K562 (cell line): ENCODE measurements at regions not wholly inside any gene's neighbourhood (a gene's known extent, or its start where the extent isn't known, plus 50 kb on each side); places are given as distances from the start of the nearest gene placed in this dataset.

ENCODE experiments used
- ATAC-seq: fragments of 200-7000 bp; cut with Tn5 transposase; 3 replicates; pipeline ENCODE4 v1.9.1; 2020; ENCODE audit warnings: moderate library complexity
- BruUV-seq: library from RNA; stranded (reverse); fragments of 400-500 nt; replicated peaks from 2 replicates; lab custom pipeline; 2021; lab: Mats Ljungman, UMichigan
- CTCF ChIA-PET: fragments of 300-600 bp; formaldehyde crosslinking; extraction: SDS; loops from one replicate; lab custom pipeline; 2021; ENCODE audit warnings: low intra/inter-chr PET ratio; lab: Yijun Ruan, JAX
- POLR2A ChIA-PET: fragments of 300-600, 350-650 bp; sonication (Branson Sonifier 250); formaldehyde crosslinking; extraction: SDS; loops from one replicate; lab custom pipeline; 2021; ENCODE audit warnings: antibody characterized with exemption, inconsistent platforms; lab: Yijun Ruan, JAX
- DNase-seq, 4 experiments: peaks; one replicate each; pipeline versions ENCODE4 v3.0.0 to v3.0.0-alpha.2; 2011 to 2018; ENCODE audit warnings: low spot score in 3 of 4, mixed read lengths in 3 of 4; ENCODE audit errors: extremely low read depth in 1 of 4
- FAIRE-seq: peaks from 2 replicates; lab custom pipeline; 2011; peaks lifted over from hg19 to GRCh38; lab: Jason Lieb, UNC
- H2AFZ ChIP-seq: 2 replicates; pipeline ENCODE4 v1.6.0; 2011; ENCODE audit warnings: low read depth, low read length, control low read depth, inconsistent platforms
- H3K27ac ChIP-seq: fragments of 200-600 bp; 3 replicates; pipeline ENCODE4 v1.8.0; 2011; ENCODE audit warnings: low read depth, mild to moderate bottlenecking, control low read depth, inconsistent platforms, low read length, moderate library complexity, mixed read lengths; ENCODE audit errors: extremely low read depth
- H3K27me3 ChIP-seq, 2 experiments: fragments of 300-600 bp in 1 of 2; 2 replicates in 1 of 2; 3 replicates in 1 of 2; pipeline versions ENCODE4 v1.6.0 to v1.8.0; 2011; ENCODE audit warnings: inconsistent platforms in 2 of 2, low read length in 2 of 2, mild to moderate bottlenecking in 1 of 2, mixed read lengths in 1 of 2, moderate library complexity in 1 of 2; ENCODE audit not compliant: control insufficient read depth in 2 of 2, insufficient read depth in 2 of 2
- H3K36me3 ChIP-seq: fragments of 300-600 bp; 3 replicates; pipeline ENCODE4 v1.8.0; 2011; ENCODE audit warnings: mild to moderate bottlenecking, low read length, inconsistent platforms; ENCODE audit not compliant: control insufficient read depth, insufficient read depth
- H3K4me1 ChIP-seq, 2 experiments: fragments of 200-600 bp in 1 of 2; replicated peaks in 1 of 2; 2 replicates in 1 of 2; 3 replicates in 1 of 2; pipeline versions ENCODE4 v1.5.1 to v1.8.0; 2011; ENCODE audit warnings: inconsistent platforms in 2 of 2, low read length in 2 of 2, mild to moderate bottlenecking in 1 of 2, mixed read lengths in 1 of 2, moderate library complexity in 1 of 2; ENCODE audit not compliant: control insufficient read depth in 2 of 2, insufficient read depth in 2 of 2
- H3K4me2 ChIP-seq: 2 replicates; pipeline ENCODE4 v1.6.1; 2011; ENCODE audit warnings: low read length, control low read depth, inconsistent platforms, mixed read lengths; ENCODE audit not compliant: insufficient read depth
- H3K4me3 ChIP-seq: fragments of 200-600 bp; sonication (generic), shearing (Covaris generic); 2 replicates; pipeline ENCODE4 v1.5.1; 2016; ENCODE audit warnings: control low read depth, inconsistent platforms
- H3K79me2 ChIP-seq: fragments of 200-600 bp; 3 replicates; pipeline ENCODE4 v1.8.0; 2011; ENCODE audit warnings: low read length, inconsistent platforms; ENCODE audit not compliant: control insufficient read depth, insufficient read depth
- H3K9ac ChIP-seq, 2 experiments: 2 replicates each; pipeline versions ENCODE4 v1.6.0 to v1.6.1; 2011; ENCODE audit warnings: low read depth in 2 of 2, low read length in 2 of 2, control low read depth in 1 of 2, inconsistent platforms in 1 of 2, mild to moderate bottlenecking in 1 of 2, mixed read lengths in 1 of 2; ENCODE audit not compliant: insufficient read depth in 1 of 2
- H3K9me1 ChIP-seq: one replicate; pipeline ENCODE4 v1.6.0; 2011; ENCODE audit warnings: inconsistent platforms, mild to moderate bottlenecking, low read length, moderate library complexity; ENCODE audit not compliant: control insufficient read depth, insufficient read depth
- H3K9me3 ChIP-seq: replicated peaks from 2 replicates; pipeline ENCODE4 v1.5.1; 2011; ENCODE audit warnings: low read depth, low read length, inconsistent platforms; ENCODE audit not compliant: control insufficient read depth, insufficient read depth
- H4K20me1 ChIP-seq: replicated peaks from 2 replicates; pipeline ENCODE4 v1.6.1; 2011; ENCODE audit warnings: low read length, inconsistent platforms, mixed read lengths; ENCODE audit not compliant: control insufficient read depth, insufficient read depth
- CREBBP ChIP-seq: IDR thresholded peaks from one replicate; pipeline ENCODE4 v1.6.1; 2012; ENCODE audit warnings: low read depth, mild to moderate bottlenecking, control low read depth, inconsistent platforms, low read length
- ILF3 ChIP-seq: fragments of 450-650 bp; IDR thresholded peaks from 2 replicates; pipeline ENCODE4 v1.6.1; 2018; ENCODE audit warnings: antibody characterized with exemption, mild to moderate bottlenecking, moderate library complexity, borderline replicate concordance
- JUN ChIP-seq, 2 experiments: sonication (generic) in 1 of 2; formaldehyde crosslinking in 1 of 2; IDR thresholded peaks; 2 replicates each; pipeline versions ENCODE4 v1.6.1 to v1.8.0; 2012 to 2022; ENCODE audit warnings: borderline replicate concordance in 2 of 2, mild to moderate bottlenecking in 2 of 2, improper control_type of control experiment in 1 of 2, low read depth in 1 of 2, low read length in 1 of 2, missing genetic modification reagents in 1 of 2
- NR0B1 ChIP-seq: fragments of 450-650 bp; IDR thresholded peaks from one replicate; pipeline ENCODE4 v1.6.1; 2018; ENCODE audit warnings: mild to moderate bottlenecking, moderate library complexity; ENCODE audit not compliant: partially characterized antibody
- PHB2 ChIP-seq: fragments of 450-650 bp; IDR thresholded peaks from 2 replicates; pipeline ENCODE4 v1.6.1; 2017; ENCODE audit warnings: low read depth
- SAP30 ChIP-seq: fragments of 200-600 bp; sonication (generic); IDR thresholded peaks from 2 replicates; pipeline ENCODE4 v1.6.1; 2012; ENCODE audit warnings: borderline replicate concordance, low read depth, mild to moderate bottlenecking, moderate library complexity, low read length, control low read depth, inconsistent platforms; ENCODE audit not compliant: insufficient read depth, poor library complexity, severe bottlenecking
- TAL1 ChIP-seq: fragments of 450-650 bp; IDR thresholded peaks from 2 replicates; pipeline ENCODE4 v1.6.1; 2016; ENCODE audit warnings: mild to moderate bottlenecking
- TCFL5 ChIP-seq: fragments of 250-450 bp; sonication (Bioruptor Pico); conservative IDR thresholded peaks from 2 replicates; pipeline ENCODE4 v1.6.1; 2021; ENCODE audit warnings: mild to moderate bottlenecking, moderate library complexity, matching md5 sums
- THAP12 ChIP-seq: fragments of 250-450 bp; sonication (Bioruptor Pico); IDR thresholded peaks from 2 replicates; pipeline ENCODE4 v1.9.0; 2021; ENCODE audit warnings: mild to moderate bottlenecking, inconsistent platforms
- ZMIZ1 ChIP-seq, 2 experiments: fragments of 150-350 bp in 1 of 2; IDR thresholded peaks; 2 replicates each; pipeline ENCODE4 v1.6.1; 2012 to 2016; ENCODE audit warnings: low read depth in 2 of 2, low read length in 2 of 2, mild to moderate bottlenecking in 1 of 2, moderate library complexity in 1 of 2
- ZNF668 ChIP-seq: fragments of 250-450 bp; sonication (Bioruptor Pico); IDR thresholded peaks from 2 replicates; pipeline ENCODE4 v1.8.0; 2022; ENCODE audit warnings: mild to moderate bottlenecking, inconsistent platforms
- WGBS: fragments of 100-300 bp; shearing (Covaris generic); methylation state at CpG from one replicate; pipeline ENCODE4 v1.1.6; 2016; ENCODE audit warnings: low coverage, mixed read lengths; ENCODE audit not compliant: insufficient coverage; ENCODE audit errors: missing lambda C conversion rate; 5-methylcytosine and 5-hydroxymethylcytosine counted together
- in situ Hi-C: fragments of 300-500 bp; cut with MboI; formaldehyde crosslinking; loops from 4 replicates; pipeline ENCODE4 v1.15.0; 2018; ENCODE audit warnings: inconsistent platforms, mixed read lengths
- intact Hi-C: fragments of 100-400 bp; cut with micrococcal nuclease; formaldehyde crosslinking; loops from 2 replicates; pipeline ENCODE4 v1.14.2; 2022

- 0 out of 2 replicates have a peak, but pooled peaks cover 8% of the 10 kb centered on the region for H4K20me1 ChIP-seq
- DNase-seq, result no peak
- no peaks in the 10 kb centered on the region for H3K9me1 ChIP-seq
- BruUV-seq, result no TSS peak
- H3K4me2 ChIP-seq, result no peak overlapping the region
- no peak overlapping the region for H3K27ac ChIP-seq
- ChIA-PET CTCF (interaction anchor here (0.6 kb wide), 1 partner anchor 1339 kb away, joined by 7 read pairs; no protein-coding TSS in a partner anchor), POLR2A (no interaction called here)
- intact Hi-C loops (no loop called here), in situ Hi-C loops (no loop called here)
- no peak overlapping the region for H3K4me3 ChIP-seq
- H3K9me3 ChIP-seq, result no peaks in the 10 kb centered on the region
- peaks cover 0 to 8% of the 10 kb centered on the region in 2 experiments; a peak in 1 of 5 replicates for H3K27me3 ChIP-seq
- WGBS, result 6% methylated on average over 6 of the region's 9 CpGs
- H3K9ac ChIP-seq, result no peak overlapping the region
- H3K79me2 ChIP-seq, result no peaks in the 10 kb centered on the region
- no peaks in the 10 kb centered on the region for H3K36me3 ChIP-seq
- TF ChIP-seq NR0B1 (no peak), ZMIZ1 (IDR thresholded peaks at IDR 0.05; ENCODE audit: low read depth in 2 of 2, low read length in 2 of 2) (no peak), ILF3 (no peak), TCFL5 (CRISPR knock-in tag) (no peak), ZNF668 (no peak), JUN (IDR thresholded peaks at IDR 0.05; ENCODE audit: borderline replicate concordance, low read depth, low read length) (no peak), JUN (CRISPR knock-in tag; IDR thresholded peaks at IDR 0.05; ENCODE audit: borderline replicate concordance) (no peak), SAP30 (no peak), THAP12 (no peak), TAL1 (no peak), PHB2 (no peak), CREBBP (no peak)
- H3K4me1 ChIP-seq, result no peaks in the 10 kb centered on the region
- FAIRE-seq, result no peak
- ATAC-seq, result no peak
- no peak overlapping the region for H2AFZ ChIP-seq
Measured at GRCh38 chr22:48507171-48507570, 1320.5 kb downstream of the BRD1 start.
